SKM-1 treated with dmso at 0.1 percent for 144 hours (cell line): ENCODE measurements at regions not wholly inside any gene's neighbourhood (a gene's known extent, or its start where the extent isn't known, plus 50 kb on each side); places are given as distances from the start of the nearest gene placed in this dataset.

Source experiments
- DNase-seq: peaks from one replicate; lab custom pipeline; 2025; ENCODE audit not compliant: unreplicated experiment; lab: John Stamatoyannopoulos, UW

DNA sequence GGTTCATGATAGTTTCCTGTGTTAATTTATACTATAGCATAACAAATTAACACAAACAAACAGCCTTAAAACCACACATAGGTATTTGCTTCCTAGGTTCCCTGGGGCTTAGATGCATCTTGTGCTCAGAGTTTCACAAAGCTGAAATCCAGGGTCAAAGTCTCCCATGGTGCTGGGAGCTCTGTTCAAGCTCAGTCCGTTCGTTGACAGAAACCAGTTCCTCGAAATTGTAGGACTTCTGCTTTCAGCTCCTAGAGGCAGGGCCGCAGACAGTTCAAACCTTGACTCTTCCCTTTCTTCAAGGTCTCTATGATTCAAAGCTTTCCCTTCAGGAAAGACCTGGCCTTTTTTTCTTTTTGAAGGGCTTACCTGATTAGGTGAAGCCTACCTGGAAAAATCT lies 90.5 kb downstream of the VSTM2A start:
- DNase-seq, result peak; percentile 2

DNA sequence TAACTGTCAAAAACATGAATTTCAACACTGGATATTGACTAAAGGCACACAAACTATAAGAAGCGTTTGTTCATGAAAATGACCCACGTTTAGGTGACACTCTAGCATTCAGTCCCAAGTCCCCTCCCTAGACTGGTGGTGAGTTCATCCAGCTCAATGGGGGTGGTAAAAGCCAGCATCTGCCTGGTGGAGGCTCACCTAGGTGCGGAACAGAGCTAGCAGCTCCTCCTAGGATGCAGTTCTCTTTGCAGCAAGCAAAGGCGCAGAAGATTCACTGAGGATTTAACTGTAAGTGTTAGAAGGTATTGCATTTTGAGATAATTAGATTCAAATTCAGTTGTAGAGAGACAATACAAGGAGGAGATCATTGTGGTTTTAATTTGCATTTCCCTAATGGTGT lies 87.6 kb downstream of the VSTM2A start:
- DNase-seq, result no peak

DNA sequence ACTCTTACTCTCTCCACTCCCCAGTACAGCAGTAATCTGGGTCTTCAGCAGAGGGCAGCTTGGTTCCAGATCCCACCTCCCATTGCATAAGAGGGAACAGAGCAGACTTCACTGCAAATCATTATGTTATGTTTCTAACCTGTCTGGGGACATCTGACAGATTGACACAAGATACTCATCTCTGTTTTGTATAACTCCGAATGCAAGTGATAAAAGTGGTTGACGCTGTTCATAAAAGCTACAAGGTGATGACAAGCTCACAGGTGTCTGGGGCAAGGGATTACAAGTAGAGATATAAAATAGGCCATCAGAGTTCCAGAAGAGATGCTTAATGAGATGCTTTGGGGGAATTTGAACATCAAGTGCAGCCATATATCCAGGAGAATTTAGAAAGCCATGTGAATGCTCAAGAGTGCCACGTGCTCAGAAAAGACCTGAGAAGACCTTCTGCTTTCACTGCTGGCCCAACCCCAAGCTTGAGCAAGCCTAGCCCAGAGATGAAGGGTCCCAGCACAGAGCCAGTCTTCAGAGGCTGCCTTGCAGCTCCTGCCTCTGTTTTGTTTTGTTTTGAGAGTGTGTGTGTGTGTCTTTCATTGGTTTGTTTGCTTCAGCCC lies 80.6 kb downstream of the VSTM2A start:
- no peak for DNase-seq
